Heart right ventricle (tissue), 16 donors: ENCODE measurements at regions not wholly inside any gene's neighbourhood (a gene's known extent, or its start where the extent isn't known, plus 50 kb on each side); places are given as distances from the start of the nearest gene placed in this dataset.

Experiments
- ATAC-seq, 8 donors: fragments of 200-7000 bp; cut with Tn5 transposase; one replicate each; pipeline ENCODE4 v1.9.1; 2020; ENCODE audit warnings: mild to moderate bottlenecking in 8 of 8, moderate library complexity in 8 of 8, moderate number of reproducible peaks in 1 of 8
- DNase-seq, 2 donors: peaks; one replicate each; pipeline ENCODE4 v3.0.0-alpha.2; 2020
- H3K27ac ChIP-seq, 10 donors: fragments of 200-600 bp; sonication (generic) in 2 of 10; one replicate each; pipeline versions ENCODE4 v1.5.0 to v1.8.0; 2020 to 2022; ENCODE audit warnings: mild to moderate bottlenecking in 3 of 10
- H3K27me3 ChIP-seq, 7 donors: fragments of 200-600 bp; one replicate each; pipeline ENCODE4 v1.8.0; 2021 to 2022; ENCODE audit warnings: mild to moderate bottlenecking in 2 of 7
- H3K36me3 ChIP-seq, 9 donors: fragments of 200-600 bp; sonication (generic) in 1 of 9; one replicate each; pipeline versions ENCODE4 v1.5.0 to v1.8.0; 2020 to 2022; ENCODE audit warnings: mild to moderate bottlenecking in 2 of 9
- H3K4me1 ChIP-seq, 9 donors: fragments of 200-600 bp; sonication (generic) in 1 of 9; one replicate each; pipeline versions ENCODE4 v1.5.0 to v1.8.0; 2020 to 2022; ENCODE audit warnings: mild to moderate bottlenecking in 4 of 9
- H3K4me3 ChIP-seq, 10 donors: fragments of 200-600 bp; sonication (generic) in 2 of 10; one replicate each; pipeline versions ENCODE4 v1.5.0 to v1.8.0; 2020 to 2022; ENCODE audit warnings: mild to moderate bottlenecking in 7 of 10, moderate library complexity in 2 of 10
- H3K9me3 ChIP-seq, 11 donors: fragments of 200-600 bp in 10 of 11; sonication (generic) in 2 of 11; one replicate each; pipeline versions ENCODE4 v1.5.0 to v1.8.0; 2013 to 2022; ENCODE audit warnings: mild to moderate bottlenecking in 2 of 11, control low read depth in 1 of 11, moderate library complexity in 1 of 11
- WGBS, 2 donors: extraction: QIAGEN DNeasy Blood & Tissue Kit; methylation state at CpG; one replicate each; pipeline ENCODE4 v1.1.7; 2013; ENCODE audit warnings: inconsistent platforms in 1 of 2; 5-methylcytosine and 5-hydroxymethylcytosine counted together
- intact Hi-C, 10 donors: fragments of 100-400 bp; cut with DNase I; formaldehyde crosslinking; loops; one replicate each; pipeline versions ENCODE4 v1.11.1 to v1.14.2; 2022
- TF ChIP-seq, protein P1 (sequence below), 9 donors: fragments of 200-600 bp; sonication (generic) in 2 of 9; IDR thresholded peaks; one replicate each; pipeline versions ENCODE4 v1.5.0 to v1.8.0; 2021 to 2022; ENCODE audit warnings: antibody characterized with exemption in 9 of 9, mild to moderate bottlenecking in 5 of 9, moderate library complexity in 1 of 9
- donor health status: Arrhythmogenic right ventricular cardiomyopathy.
- donor health status: ischemic (EF 13 %, LVEDD 7.1; RV severe dilation, severe dysfunction).
- donor health status: healthy with polysubstance abuse.
- donor health status: DM: no; HTN: yes; CAD: no.
- donor health status: DM: no; HTN: no; CAD: no.
- donor health status: ischemic (EF 25% LVEDD 6.9; RV normal size, moderate dysfunction).
- donor health status: ischemic (EF 25% LVEDD 5.7; RV mildly dilated, moderate dysfunction).
- donor health status: healthy.
- donor health status: DM: yes; HTN: yes; CAD: no.
- donor health status: Ischemic cardiomyopathy.
- donor health status: ischemic (EF 35%, LVEDD 5.7; RV mildly dilated, moderate dysfunction).
- donor health status: nonischemic (EF 11% LVEDD 7.7; RV severe dilation, severe dysfunction).
- donor health status: DM: yes; HTN: yes; CAD: no.
- donor health status: PGD.
- donor health status: ischemic (EF 29% LVEDD 5.4; RV normal size, mild dysfunction).
- donor health status: nonischemic (EF 23%, LVEDD 6.1; RV moderate dilation, normal function).

DNA sequence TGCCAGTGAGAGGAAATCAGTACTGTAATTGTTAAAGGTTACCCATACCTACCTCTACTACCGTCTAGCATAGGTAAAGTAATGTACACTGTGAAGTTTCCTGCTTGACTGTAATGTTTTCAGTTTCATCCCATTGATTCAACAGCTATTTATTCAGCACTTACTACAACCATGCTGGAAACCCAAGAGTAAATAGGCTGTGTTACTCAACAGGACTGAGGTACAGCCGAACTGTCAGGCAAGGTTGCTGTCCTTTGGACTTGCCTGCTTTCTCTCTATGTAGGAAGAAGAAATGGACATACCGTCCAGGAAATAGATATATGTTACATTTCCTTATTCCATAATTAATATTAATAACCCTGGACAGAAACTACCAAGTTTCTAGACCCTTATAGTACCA, 265.5 kb downstream of the NR2F2 start:
- ATAC-seq (no peak), DNase-seq (no peak)
- Histone ChIP-seq H3K27me3 (peaks cover 0 to 57% (median 29%) of the 10 kb centered on the region in 7 donors), H3K4me3 (no peak overlapping the region), H3K4me1 (no peaks in the 10 kb centered on the region), H3K9me3 (no peaks in the 10 kb centered on the region), H3K36me3 (no peaks in the 10 kb centered on the region), H3K27ac (no peak overlapping the region)
- intact Hi-C loops: no loop called here
- TF ChIP-seq, protein P1, sequence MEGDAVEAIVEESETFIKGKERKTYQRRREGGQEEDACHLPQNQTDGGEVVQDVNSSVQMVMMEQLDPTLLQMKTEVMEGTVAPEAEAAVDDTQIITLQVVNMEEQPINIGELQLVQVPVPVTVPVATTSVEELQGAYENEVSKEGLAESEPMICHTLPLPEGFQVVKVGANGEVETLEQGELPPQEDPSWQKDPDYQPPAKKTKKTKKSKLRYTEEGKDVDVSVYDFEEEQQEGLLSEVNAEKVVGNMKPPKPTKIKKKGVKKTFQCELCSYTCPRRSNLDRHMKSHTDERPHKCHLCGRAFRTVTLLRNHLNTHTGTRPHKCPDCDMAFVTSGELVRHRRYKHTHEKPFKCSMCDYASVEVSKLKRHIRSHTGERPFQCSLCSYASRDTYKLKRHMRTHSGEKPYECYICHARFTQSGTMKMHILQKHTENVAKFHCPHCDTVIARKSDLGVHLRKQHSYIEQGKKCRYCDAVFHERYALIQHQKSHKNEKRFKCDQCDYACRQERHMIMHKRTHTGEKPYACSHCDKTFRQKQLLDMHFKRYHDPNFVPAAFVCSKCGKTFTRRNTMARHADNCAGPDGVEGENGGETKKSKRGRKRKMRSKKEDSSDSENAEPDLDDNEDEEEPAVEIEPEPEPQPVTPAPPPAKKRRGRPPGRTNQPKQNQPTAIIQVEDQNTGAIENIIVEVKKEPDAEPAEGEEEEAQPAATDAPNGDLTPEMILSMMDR (IDR thresholded peaks at IDR 0.05): no peak
- 84 to 86% methylated on average over 3 of the region's 3 CpGs for WGBS, 2 donors

DNA sequence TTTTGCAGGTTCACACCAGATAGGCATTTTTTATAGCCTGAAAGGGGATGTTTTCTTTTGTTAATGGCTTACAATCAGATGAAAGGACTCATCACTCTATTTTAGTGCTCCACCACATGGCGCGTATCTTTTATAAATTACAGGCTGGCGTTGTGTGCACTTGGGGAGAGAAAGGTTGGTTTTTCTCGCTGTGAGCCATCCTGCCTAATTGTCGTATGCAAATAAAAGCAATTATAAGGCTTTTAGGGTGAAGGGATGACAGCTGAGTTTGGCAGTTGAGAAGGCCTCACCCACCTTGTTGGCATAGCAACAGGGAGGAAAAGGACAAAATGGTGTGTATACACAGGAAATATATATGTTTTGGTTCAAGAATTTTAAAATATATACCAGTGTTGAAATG, 268.0 kb downstream of the NR2F2 start:
- TF ChIP-seq, protein P1 (IDR thresholded peaks at IDR 0.05): no peak
- peaks cover 0 to 43% (median 13%) of the 10 kb centered on the region in 7 donors for H3K27me3 ChIP-seq
- WGBS, 2 donors: 82 to 84% methylated on average over 5 of the region's 5 CpGs
- DNase-seq (no peak), ATAC-seq (no peak)
- intact Hi-C loops: no loop called here
- H3K4me1 ChIP-seq: no peaks in the 10 kb centered on the region
- no peaks in the 10 kb centered on the region for H3K9me3 ChIP-seq
- H3K36me3 ChIP-seq: no peaks in the 10 kb centered on the region
- no peak overlapping the region for H3K27ac ChIP-seq
- H3K4me3 ChIP-seq: no peak overlapping the region

DNA sequence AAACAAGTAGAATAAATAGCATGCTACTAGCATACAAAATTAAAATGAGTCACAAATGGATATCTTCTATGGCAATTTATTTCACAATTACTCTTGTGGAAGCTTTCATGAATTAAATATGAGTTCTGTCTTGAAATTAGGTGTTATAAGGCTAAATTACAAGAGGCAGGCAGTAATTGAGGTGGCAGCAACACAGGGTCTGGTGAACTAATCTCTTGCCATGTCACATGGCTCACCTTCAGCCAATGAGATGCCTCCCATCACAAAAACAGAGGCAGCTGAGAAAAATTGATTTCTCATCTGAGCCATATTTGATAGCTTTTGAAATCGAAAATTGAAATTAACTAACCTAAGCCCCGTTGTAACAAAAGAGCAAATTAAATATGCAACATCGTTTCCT, 268.8 kb downstream of the NR2F2 start:
- H3K27me3 ChIP-seq: peaks cover 0 to 35% (median 5%) of the 10 kb centered on the region in 7 donors
- no peaks in the 10 kb centered on the region for H3K36me3 ChIP-seq
- no peaks in the 10 kb centered on the region for H3K9me3 ChIP-seq
- ATAC-seq (no peak), DNase-seq (no peak)
- H3K4me1 ChIP-seq: no peaks in the 10 kb centered on the region
- 88 to 92% methylated on average over 3 of the region's 3 CpGs for WGBS, 2 donors
- H3K27ac ChIP-seq: no peak overlapping the region
- intact Hi-C loops: no loop called here
- TF ChIP-seq, protein P1 (IDR thresholded peaks at IDR 0.05): no peak
- H3K4me3 ChIP-seq: no peak overlapping the region

DNA sequence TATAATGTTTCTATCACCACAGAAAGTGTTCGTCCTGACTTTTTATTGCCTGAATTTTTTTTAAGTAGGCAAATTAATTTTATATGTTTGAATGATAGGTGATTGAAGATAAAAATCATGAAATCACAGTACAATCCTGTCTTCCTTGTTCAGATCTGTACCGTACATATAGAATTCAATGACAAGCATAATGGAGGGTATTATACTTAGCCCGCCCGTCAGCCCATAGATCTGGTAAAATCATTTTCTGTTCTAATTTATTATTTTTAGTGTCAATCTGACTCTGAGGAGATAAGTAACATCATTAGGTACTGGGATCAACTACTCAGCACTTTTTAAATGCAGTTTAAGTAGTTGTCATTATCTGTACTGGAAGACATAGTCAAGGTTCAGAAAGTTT, 269.9 kb downstream of the NR2F2 start:
- H3K27ac ChIP-seq: no peak overlapping the region
- H3K9me3 ChIP-seq: no peaks in the 10 kb centered on the region
- no peak for ATAC-seq
- H3K4me3 ChIP-seq: no peak overlapping the region
- H3K36me3 ChIP-seq: no peaks in the 10 kb centered on the region
- intact Hi-C loops: no loop called here
- 90% methylated on average over 4 of the region's 4 CpGs for WGBS, 2 donors
- TF ChIP-seq, protein P1 (IDR thresholded peaks at IDR 0.05): no peak
- H3K4me1 ChIP-seq: no peaks in the 10 kb centered on the region
- no peak for DNase-seq
- H3K27me3 ChIP-seq: peaks cover 0 to 24% (median 3%) of the 10 kb centered on the region in 7 donors
